ENCODE measurements at regions not wholly inside any gene's neighbourhood (a gene's known extent, or its start where the extent isn't known, plus 50 kb on each side); places are given as distances from the start of the nearest gene placed in this dataset.

- DNase-seq = no peak
These were observed 176.0 kb downstream of the ZNF365 start for GRCh38 chr10:62550173-62550572.

- DNase-seq = peak; percentile 56
These were observed 180.5 kb downstream of the ZNF365 start for GRCh38 chr10:62554632-62555199.

DNA sequence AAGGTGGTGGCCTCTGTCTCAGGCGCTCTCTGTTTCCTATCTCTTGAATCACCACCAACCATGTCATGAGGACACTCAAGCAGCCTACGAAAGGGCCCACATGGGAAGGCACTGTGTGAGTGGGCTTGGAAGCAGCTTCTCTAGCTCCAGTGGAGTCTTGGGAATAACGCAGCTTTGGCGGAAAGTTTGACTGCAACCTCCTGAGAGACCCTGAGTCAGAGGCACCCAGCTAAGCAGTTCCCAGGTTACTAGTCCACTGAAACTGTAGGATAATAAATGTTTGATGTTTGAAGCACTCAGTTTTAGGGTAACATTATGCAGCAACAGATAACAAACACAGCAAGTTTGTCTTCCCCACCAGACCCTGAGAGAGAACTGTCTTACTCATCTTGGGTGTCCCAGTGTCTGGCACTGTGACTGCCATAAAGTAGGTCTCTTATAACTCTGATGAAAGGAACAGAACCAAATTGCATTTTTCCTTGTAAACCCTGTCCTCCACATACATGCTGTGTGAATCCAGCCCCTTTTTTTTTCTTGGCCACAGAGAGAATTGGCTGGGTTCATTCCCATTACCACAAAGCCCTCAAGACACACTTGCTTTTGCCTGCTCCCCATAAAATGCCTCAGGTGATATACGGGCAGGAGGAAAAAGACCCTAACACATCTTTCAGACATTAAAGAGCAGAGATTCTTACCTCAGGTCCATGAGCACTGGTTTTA, 185.5 kb downstream of the ZNF365 start:
- DNase-seq = no peak

- DNase-seq = peak; percentile 55
These were observed 186.1 kb downstream of the ZNF365 start for GRCh38 chr10:62560201-62560819.

GRCh38 chr10:62561151-62561550, 187.0 kb downstream of the ZNF365 start:
- no peak for DNase-seq

DNA sequence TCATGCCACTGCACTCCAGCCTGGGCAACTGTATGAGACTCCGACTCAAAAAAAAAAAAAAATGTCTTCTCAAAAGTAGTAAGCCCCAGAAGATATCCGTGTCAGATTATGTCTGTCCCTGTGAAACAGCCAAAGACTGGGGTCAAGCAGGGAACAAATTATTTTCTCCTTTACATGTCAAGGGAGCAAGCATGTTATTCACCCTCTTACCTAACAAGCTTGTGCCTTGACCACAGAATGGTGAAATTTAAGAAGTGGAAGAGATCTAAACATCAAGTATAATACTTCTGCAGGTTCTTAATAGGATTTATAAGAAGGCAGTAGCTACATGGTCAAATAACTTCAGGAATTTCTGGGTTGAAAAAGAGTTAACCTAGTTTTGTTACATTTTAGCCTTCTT, 187.9 kb downstream of the ZNF365 start:
- no peak for DNase-seq

- no peak for DNase-seq
These were observed 188.6 kb downstream of the ZNF365 start for GRCh38 chr10:62562795-62563194.

DNA sequence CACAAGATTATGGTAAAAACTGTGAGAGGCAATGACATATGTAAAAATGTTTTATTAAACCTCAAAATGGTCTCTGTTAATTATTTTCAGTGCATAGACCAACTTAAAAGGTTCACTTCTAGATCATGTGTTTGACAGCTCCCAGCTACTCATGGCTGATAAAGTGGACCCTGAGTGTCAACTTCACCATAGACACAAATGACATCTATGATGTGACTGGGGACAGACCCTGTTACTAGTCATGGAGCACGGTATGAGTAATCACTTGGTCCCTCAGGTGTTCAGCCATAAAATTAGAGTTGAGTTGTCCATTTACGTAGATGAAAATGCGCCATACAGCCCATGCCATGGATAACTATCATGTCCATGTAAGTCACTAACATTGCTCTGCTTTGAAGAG, 199.8 kb downstream of the ZNF365 start:
- no peak for DNase-seq

- DNase-seq = no peak
These were observed 202.9 kb downstream of the ZNF365 start for GRCh38 chr10:62577076-62577475.

- DNase-seq = peak; percentile 86
These were observed 203.6 kb downstream of the ZNF365 start for GRCh38 chr10:62577666-62578291.

GRCh38 chr10:62578301-62578700, 204.1 kb downstream of the ZNF365 start:
- no peak for DNase-seq

DNA sequence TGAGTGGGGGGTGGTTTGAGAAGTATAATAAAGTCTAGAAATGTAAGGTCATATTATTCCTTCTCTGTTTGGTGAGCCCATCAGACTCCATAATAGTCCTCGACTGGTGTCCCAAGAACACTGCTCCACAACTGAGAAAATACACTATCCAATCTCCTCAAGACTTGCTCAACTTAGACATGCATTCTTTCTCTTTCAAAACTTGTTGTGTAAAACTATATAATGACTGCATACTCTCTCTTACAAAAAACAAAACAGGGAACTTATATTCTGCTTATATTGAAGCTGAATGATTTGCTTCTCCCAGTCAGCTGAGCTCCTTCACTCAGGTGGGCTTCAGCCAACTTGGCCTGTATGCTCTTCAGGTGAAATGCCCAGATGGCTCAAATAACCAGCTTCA, 204.7 kb downstream of the ZNF365 start:
- DNase-seq = no peak

DNA sequence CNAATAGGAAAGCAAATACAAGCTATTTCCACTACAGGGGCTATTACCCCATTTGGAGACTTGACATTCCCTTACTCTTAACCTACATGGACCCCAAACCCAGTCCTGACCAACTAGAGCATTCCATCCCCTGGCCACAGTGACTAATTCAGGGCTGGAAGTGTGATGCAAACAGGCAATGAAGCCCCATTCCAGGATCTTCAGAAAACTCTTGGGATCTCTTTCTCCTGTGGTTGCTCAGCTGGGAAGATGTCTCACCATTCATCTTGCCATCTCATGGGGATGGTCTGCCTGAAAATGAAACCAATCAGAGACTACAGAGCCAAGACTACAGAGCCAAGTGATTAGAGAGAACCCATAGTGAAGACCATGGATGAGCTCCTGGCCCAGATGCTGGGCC, 206.2 kb downstream of the ZNF365 start:
- peak; percentile 64 for DNase-seq

GRCh38 chr10:62581351-62581750, 207.2 kb downstream of the ZNF365 start:
- DNase-seq = peak; percentile 45

- peak; percentile 61 for DNase-seq
These were observed 208.0 kb downstream of the ZNF365 start for GRCh38 chr10:62582101-62582705.

- peak; percentile 98 for DNase-seq
These were observed 208.6 kb downstream of the ZNF365 start for GRCh38 chr10:62582804-62583208.

GRCh38 chr10:62583876-62584615, 209.9 kb downstream of the ZNF365 start:
- DNase-seq = peak; percentile 95

- DNase-seq = peak; percentile 65
These were observed 210.6 kb downstream of the ZNF365 start for GRCh38 chr10:62584731-62585130.

- DNase-seq = no peak
These were observed 211.1 kb downstream of the ZNF365 start for GRCh38 chr10:62585211-62585775.

DNA sequence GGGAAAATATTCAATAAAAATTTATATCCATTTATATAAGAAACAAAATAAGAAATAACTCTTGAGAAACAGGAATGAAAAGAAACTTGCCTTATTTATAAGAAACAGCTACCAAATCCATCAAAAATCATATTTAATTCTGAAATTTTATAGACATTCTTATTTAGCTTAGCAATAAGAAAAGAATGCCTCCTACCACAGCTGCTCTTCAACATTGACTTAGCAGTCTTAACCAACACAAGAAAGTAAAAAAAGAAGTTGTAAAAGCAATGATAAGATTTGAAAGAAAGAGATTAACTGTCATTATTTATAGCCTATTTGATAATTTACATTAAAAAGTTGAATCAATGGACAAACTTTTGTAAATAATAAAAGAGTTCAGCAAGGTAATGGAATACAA, 212.8 kb downstream of the ZNF365 start:
- DNase-seq = no peak

DNA sequence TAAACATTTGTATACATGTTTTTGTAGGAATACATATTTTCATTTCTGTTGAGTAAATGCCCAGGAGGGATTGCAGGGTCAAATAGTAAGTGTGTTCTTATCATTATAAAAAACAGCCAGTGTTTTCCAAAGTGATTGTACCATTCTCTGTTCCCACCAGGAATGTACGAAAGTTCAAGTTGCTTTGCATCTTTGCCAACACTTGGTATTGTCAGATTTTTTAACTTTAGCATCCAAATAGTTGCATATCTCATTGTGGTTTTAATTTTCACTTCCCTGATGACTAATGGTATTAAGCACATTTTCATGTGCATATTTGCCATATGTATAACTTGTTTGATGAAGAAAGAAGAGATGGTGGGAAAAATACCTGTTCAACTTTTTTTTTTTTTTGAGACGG, 213.9 kb downstream of the ZNF365 start:
- DNase-seq = no peak

DNA sequence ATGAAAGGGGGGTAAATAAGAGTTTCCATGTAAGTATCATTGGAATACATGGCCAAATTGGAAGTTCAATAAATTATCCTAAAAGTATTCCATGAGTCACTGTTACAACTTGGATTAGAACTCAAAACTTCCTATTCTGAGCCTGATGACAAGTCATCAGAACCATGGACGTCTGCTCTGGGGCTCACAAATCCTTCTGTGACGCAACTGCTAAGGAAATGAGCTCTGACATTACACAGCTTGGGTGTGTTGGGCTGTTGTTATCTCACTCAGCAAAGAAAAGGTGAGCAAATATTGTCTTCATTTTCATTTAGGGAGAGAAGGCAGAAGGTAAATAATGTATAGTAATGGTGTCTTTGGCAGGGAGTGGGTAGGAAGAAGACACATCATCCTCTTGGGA, 214.8 kb upstream of the ADO start:
- no peak for DNase-seq

Data from EL (cell line).